NCI-H2107 treated with DMSO at 0.1 percent for 48 hours (cell line): ENCODE measurements at regions not wholly inside any gene's neighbourhood (a gene's known extent, or its start where the extent isn't known, plus 50 kb on each side); places are given as distances from the start of the nearest gene placed in this dataset.

Experiments used
- DNase-seq: peaks from one replicate; lab custom pipeline; 2025; ENCODE audit not compliant: unreplicated experiment; lab: John Stamatoyannopoulos, UW

DNA sequence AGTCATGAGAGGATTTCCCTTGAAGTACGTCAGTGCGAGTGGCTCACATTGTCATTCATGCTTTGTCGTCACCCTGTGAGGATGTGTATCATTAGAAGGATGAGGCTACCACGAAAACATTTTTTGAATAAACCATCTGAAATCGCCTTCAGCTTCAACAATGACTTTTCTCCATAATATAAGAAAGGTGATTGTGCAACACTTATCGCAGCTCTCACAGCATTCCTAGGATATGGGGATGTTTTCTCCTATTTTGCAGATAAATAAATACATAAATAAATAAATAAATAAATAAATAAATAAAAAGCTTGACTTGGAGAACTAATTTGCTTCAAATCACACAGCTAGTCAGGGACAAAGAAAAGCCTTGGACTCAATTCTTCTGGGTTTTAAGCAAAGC, 326.5 kb downstream of the FOXA2 start:
- no peak for DNase-seq

- no peak for DNase-seq
Observed at GRCh38 chr20:22248051-22248667, 336.2 kb downstream of the FOXA2 start.

DNA sequence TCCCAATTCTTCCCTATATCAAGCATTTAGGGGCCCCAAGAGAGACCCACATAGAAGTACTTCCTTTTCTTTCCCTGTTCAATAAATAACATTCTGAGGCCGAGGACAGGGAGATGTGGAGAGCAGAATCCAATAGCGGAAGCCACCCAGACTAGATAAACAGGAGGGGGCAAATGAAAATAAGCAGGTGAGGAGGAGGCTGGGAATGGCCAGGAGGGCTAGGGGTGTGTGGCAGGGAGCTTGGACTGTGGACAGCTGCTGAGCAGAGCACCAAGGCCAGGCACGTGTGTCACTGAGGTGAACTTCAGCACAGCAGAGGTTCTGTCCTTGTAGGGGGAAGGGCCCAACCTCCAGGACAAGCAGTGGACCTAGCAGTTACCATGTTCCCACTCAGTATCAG, 339.2 kb downstream of the FOXA2 start:
- no peak for DNase-seq

DNA sequence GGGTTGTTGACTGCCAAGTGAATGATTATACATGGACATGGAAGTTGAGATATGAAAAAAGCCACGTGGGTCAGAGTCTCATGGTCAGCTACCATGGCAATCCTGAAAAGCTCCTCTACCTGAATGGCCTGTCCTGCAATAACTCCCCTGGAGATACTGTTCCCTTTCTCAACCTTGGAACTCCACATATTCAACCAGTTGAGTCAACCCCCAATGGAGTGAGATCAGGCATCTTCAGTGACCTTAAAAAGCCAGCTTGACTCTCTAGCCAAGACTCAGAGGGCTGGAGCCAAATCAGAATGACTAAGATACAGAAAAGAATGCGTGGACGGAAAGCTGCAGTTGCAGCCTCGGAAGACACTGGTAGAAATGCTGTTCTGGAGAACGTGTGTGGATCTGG, 341.3 kb downstream of the FOXA2 start:
- DNase-seq, result no peak

- no peak for DNase-seq
Observed at GRCh38 chr20:22241609-22242008, 342.8 kb downstream of the FOXA2 start.

DNA sequence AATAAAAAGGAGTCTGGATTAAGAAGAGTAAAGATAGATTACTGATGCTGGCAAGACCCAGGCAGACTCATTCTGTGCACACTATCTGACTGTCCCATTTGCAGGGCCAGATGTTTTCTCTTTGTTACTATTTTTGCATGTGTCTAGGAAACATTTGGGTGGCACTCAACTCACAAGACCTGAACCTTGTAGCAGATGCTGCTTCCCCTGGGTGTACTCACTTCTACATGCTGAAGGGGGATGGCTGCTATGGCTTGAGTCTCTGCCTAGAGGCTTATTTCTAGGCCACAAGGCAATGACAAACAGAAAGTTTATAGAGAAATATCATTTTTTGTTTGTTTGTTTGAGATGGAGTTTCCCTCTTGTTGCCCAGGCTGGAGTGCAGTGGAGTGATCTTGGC, 351.4 kb downstream of the FOXA2 start:
- DNase-seq, result no peak

DNA sequence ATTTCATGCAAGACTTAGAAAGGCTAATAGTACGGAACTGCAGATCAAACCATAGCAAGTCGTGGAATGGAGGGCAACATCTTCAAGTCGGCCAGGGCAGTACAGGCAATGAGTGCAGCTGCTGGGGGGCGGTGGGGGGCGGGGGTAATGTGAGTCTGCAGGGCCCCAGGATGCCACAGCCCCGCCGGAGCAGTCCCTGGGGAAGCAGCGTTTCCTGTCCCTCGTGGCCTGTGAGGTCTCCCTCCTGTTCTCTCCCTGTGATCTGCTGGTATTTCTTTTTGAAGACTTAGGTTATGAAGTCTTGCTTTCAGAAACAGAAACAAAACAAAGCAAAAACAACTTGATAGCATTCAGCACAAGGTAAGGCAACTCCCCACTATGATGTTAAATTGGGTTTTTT, 351.9 kb downstream of the FOXA2 start:
- no peak for DNase-seq

GRCh38 chr20:22226849-22227700, 357.3 kb downstream of the FOXA2 start:
- DNase-seq, result no peak

GRCh38 chr20:22223236-22223635, 361.1 kb downstream of the FOXA2 start:
- DNase-seq, result no peak

DNA sequence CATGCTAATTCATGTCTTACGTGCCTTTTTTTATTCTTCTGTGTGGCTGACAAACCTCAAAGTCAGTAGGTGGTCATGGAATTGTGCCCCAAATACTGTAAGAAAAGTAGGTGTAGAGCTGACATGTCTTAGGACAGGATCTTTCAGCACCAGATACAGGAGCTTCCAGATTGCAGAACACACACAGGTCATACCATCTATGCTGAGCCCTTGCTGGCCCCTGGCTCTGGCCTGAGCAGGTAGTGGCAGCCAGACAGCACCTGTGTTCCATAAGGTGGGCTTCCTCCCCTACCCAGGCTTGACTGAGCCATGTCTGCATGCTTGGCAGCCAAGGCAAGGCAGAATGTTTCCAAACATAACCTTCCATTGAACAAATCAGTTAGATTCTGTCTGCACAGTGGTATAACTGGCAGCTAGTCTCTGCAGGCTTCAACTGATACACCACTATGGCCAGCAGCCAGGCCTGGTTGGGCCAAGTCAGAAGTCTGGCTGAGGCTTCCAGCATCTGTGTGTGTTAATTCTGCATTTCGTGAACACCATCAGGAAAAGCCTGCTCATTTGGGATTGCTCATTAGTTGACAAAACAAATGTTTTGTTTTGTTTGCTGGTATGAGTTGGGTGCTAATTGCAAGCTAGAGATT, 366.5 kb downstream of the FOXA2 start:
- DNase-seq, result no peak

GRCh38 chr20:22216984-22217383, 367.4 kb downstream of the FOXA2 start:
- DNase-seq, result no peak

GRCh38 chr20:22214296-22214695, 370.1 kb downstream of the FOXA2 start:
- no peak for DNase-seq

- DNase-seq, result no peak
Observed at GRCh38 chr20:22213271-22213670, 371.1 kb downstream of the FOXA2 start.

DNA sequence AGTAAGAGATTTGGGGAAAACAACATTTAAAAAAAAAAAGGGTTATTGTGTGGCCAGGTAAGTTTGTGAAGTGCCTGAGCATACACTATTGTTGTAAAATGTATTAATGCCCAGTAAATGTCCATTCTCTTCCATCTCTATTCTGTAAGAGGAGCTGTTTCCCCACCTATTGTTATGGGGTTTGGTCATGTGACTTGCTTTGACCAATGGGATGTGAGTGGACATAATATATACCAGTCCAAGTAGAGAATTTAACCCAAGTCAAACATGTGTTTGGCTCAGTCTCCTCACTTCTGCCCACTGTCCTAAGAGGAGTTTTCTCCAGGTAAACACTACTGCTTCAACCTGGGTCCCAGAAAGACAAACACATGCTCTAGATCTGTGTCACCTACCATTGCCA, 377.1 kb downstream of the FOXA2 start:
- DNase-seq, result no peak

GRCh38 chr20:22204801-22205200, 379.6 kb downstream of the FOXA2 start:
- DNase-seq, result no peak

DNA sequence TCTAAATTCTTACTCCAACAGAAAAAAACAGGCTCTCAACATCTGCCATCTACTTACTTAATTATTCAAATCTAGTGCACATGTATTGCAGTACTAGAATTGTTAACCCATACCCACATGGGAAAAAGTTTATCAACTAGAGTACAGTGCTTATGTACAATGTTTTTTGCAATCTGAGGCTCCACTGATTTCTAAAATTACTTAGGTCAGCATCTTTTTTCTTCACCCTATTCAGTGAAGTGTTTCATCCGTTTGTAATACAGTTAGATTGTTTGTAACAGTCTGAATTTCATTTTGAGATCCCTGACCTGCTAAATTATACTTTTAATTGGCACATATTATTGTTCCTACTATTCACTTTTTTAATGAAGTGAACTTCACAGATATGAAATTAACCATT, 402.2 kb downstream of the FOXA2 start:
- no peak for DNase-seq

- no peak for DNase-seq
Observed at GRCh38 chr20:22180244-22180643, 404.1 kb downstream of the FOXA2 start.

DNA sequence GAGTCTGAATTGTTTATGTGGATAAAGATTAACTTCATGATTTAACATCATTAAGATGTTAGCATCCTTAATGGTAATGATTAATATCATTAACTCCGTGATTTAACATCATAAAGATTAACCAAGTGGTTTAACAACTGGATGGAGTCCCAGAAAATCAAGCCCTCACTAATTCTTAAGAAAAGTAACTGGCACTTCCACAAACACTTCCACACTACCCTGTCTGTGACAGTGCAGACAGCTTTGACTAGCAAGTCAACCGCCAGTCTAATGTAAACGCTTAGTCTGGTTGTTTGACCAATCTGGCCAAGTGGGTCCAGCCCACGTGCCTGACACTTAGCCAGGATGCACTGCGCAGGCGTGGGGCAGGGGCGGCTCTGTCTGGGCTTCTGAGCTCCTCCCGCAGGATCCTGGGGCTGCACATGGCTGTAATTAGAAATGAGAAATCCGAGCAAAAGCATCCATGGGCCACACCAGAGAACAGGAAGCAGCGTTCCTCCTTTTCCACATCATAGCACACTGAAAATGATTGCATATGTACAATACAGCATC, 424.2 kb downstream of the FOXA2 start:
- DNase-seq, result no peak

GRCh38 chr20:22159276-22159675, 425.1 kb downstream of the FOXA2 start:
- no peak for DNase-seq

DNA sequence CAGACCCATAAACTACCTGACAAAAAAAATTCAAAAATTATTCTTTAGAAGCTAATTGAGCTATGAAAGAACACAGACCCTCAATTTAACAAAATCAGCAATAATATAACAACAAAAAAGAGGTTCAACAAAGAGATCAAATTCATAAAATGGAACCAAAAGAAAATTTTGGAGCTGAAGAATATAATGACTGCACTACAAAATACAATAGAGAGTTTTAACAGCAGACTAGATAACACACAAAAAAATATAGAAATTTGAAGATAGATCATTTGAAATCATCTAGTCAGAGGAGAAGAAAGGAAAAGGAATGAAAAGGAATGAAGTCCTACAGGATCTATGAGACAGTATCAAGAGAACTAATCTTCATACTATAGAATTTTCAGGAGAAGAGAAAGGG, 422.1 kb downstream of the PAX1 start:
- DNase-seq, result no peak

DNA sequence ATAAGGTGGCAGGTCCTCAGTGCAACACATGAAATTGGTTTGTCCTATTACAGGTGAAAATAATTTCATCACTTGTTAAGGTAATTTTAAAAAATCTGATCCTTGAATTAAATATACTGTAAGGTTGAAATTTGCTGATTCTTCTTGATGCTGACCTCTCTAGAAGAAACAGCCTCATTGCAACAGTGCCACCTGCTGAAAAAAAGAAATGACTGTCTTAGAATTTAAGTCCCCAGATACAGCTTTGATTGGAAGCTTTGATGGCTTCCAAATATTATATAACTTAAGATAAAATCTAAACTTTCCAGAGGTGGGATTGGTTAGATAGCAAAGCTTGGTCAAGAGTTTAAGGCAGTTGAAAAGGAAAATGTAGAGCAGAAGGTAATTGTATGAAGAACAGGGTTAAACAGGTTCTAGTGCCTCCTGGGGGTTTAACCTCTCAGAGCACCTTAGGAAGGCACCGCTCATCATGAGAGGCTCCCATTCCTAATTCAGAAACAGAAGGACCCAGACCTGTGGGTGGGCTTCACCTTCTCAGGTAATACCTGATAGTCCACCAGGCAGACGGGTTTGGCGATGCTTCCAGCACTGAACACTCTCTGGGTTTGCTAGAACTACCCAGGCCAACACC, 401.0 kb downstream of the PAX1 start:
- no peak for DNase-seq
